ENCODE measurements at regions not wholly inside any gene's neighbourhood (a gene's known extent, or its start where the extent isn't known, plus 50 kb on each side); places are given as distances from the start of the nearest gene placed in this dataset.

- TF ChIP-seq CTCF (conservative IDR thresholded peaks at IDR 0.05; ENCODE audit: low read depth, low read length) (no peak), EZH2 (IDR thresholded peaks at IDR 0.05; ENCODE audit: borderline replicate concordance, low read depth, low read length, poor library complexity, severe bottlenecking) (no peak)
Observed at GRCh38 chr3:20680990-20681628, 495.1 kb upstream of the SGO1 start.

All from A673 (cell line).